ENCODE measurements at regions not wholly inside any gene's neighbourhood (a gene's known extent, or its start where the extent isn't known, plus 50 kb on each side); places are given as distances from the start of the nearest gene placed in this dataset.

GRCh38 chr6:16817594-16817993 lies 56.3 kb upstream of the ATXN1 start:
- TF ChIP-seq, protein P1, sequence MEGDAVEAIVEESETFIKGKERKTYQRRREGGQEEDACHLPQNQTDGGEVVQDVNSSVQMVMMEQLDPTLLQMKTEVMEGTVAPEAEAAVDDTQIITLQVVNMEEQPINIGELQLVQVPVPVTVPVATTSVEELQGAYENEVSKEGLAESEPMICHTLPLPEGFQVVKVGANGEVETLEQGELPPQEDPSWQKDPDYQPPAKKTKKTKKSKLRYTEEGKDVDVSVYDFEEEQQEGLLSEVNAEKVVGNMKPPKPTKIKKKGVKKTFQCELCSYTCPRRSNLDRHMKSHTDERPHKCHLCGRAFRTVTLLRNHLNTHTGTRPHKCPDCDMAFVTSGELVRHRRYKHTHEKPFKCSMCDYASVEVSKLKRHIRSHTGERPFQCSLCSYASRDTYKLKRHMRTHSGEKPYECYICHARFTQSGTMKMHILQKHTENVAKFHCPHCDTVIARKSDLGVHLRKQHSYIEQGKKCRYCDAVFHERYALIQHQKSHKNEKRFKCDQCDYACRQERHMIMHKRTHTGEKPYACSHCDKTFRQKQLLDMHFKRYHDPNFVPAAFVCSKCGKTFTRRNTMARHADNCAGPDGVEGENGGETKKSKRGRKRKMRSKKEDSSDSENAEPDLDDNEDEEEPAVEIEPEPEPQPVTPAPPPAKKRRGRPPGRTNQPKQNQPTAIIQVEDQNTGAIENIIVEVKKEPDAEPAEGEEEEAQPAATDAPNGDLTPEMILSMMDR (IDR thresholded peaks at IDR 0.05 in 4 of 5, conservative IDR thresholded peaks at IDR 0.05 in 1 of 5), result no peak
- no peak for TF ChIP-seq POLR2A (IDR thresholded peaks at IDR 0.05)
- no peaks in the 10 kb centered on the region for H3K36me3 ChIP-seq
- no peak for ATAC-seq

GRCh38 chr6:16816891-16817290 lies 55.6 kb upstream of the ATXN1 start:
- no peak for TF ChIP-seq POLR2A (IDR thresholded peaks at IDR 0.05)
- TF ChIP-seq, protein P1 (IDR thresholded peaks at IDR 0.05 in 4 of 5, conservative IDR thresholded peaks at IDR 0.05 in 1 of 5), result no peak
- DNase-seq (no peak), ATAC-seq (no peak)
- Histone ChIP-seq H3K4me3 (no peak overlapping the region), H3K9me3 (no peaks in the 10 kb centered on the region), H3K27ac (no peak overlapping the region), H3K4me1 (no peaks in the 10 kb centered on the region), H3K36me3 (peaks cover 0 to 3% of the 10 kb centered on the region in 2 donors), H3K27me3 (no peaks in the 10 kb centered on the region)
- intact Hi-C loops (cut with DNase I; ENCODE audit: low total_unique reads), result no loop called here
- in situ Hi-C loops (cut with MboI; ENCODE audit: low sequenced_read_pairs in 4 of 4), result loop anchor here in 1 of 4 donors (25.0 kb wide), 1 partner anchor 145 kb away; no protein-coding TSS in a partner anchor

More at GRCh38 chr6:16817594-16817993, 56.3 kb upstream of the ATXN1 start:
- H3K4me3 ChIP-seq, result no peak overlapping the region
- H3K9me3 ChIP-seq, result no peaks in the 10 kb centered on the region
- DNase-seq, result no peak
- in situ Hi-C loops (cut with MboI; ENCODE audit: low sequenced_read_pairs in 4 of 4), result loop anchor here in 1 of 4 donors (25.0 kb wide), 1 partner anchor 145 kb away; no protein-coding TSS in a partner anchor
- no peaks in the 10 kb centered on the region for H3K27me3 ChIP-seq
- H3K27ac ChIP-seq, result no peak overlapping the region
- H3K4me1 ChIP-seq, result no peaks in the 10 kb centered on the region
- intact Hi-C loops (cut with DNase I; ENCODE audit: low total_unique reads), result no loop called here

GRCh38 chr6:16812993-16813392 lies 51.7 kb upstream of the ATXN1 start:
- H3K4me1 ChIP-seq, result no peaks in the 10 kb centered on the region
- intact Hi-C loops (cut with DNase I; ENCODE audit: low total_unique reads), result no loop called here

DNA sequence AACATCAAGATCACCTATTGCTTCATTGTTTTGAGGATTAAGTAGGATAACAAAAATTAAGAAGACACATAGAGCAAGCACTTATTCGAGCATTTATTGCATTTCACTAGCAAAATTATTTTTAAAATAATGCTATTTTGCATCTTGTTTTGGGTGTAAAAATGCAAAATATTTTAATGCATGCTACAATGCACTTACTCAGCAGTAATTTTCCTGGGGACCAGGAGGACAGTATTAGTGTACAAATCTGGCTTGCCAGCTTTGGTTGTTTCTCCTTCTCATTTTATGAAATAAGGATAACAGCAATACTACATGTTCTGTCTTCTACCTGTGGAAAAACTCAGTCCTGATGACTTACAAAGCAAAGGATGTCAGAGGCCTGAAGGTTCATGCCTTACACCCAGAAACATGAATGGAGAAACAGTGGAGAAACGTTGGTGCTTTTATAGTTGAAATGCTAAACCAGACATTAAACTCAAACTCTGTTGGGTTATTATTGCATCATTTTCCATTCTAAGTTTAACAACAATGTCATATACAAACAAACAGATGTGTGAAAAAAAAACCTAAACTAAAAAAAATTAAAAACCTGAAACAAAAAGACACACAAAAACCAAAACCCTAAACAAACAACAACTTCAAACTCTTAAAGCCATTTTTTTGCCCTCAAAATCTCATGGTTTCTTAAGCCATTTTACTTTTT lies 50.2 kb upstream of the ATXN1 start:
- TF ChIP-seq, protein P1 (IDR thresholded peaks at IDR 0.05 in 4 of 5, conservative IDR thresholded peaks at IDR 0.05 in 1 of 5), result no peak
- no peak for TF ChIP-seq POLR2A (IDR thresholded peaks at IDR 0.05)
- Histone ChIP-seq H3K36me3 (peaks cover 0 to 3% of the 10 kb centered on the region in 2 donors), H3K9me3 (no peaks in the 10 kb centered on the region), H3K4me1 (no peaks in the 10 kb centered on the region), H3K27me3 (no peaks in the 10 kb centered on the region), H3K27ac (no peak overlapping the region), H3K4me3 (no peak overlapping the region)
- in situ Hi-C loops (cut with MboI; ENCODE audit: low sequenced_read_pairs in 4 of 4), result loop anchor here in 1 of 4 donors (25.0 kb wide), 1 partner anchor 151 kb away; no protein-coding TSS in a partner anchor
- ATAC-seq (no peak), DNase-seq (no peak)
- intact Hi-C loops (cut with DNase I; ENCODE audit: low total_unique reads), result no loop called here

More at GRCh38 chr6:16812993-16813392, 51.7 kb upstream of the ATXN1 start:
- TF ChIP-seq, protein P1 (IDR thresholded peaks at IDR 0.05 in 4 of 5, conservative IDR thresholded peaks at IDR 0.05 in 1 of 5), result no peak
- TF ChIP-seq POLR2A (IDR thresholded peaks at IDR 0.05), result no peak
- DNase-seq (no peak), ATAC-seq (no peak)
- H3K27ac ChIP-seq, result no peak overlapping the region
- no peaks in the 10 kb centered on the region for H3K9me3 ChIP-seq
- H3K4me3 ChIP-seq, result no peak overlapping the region
- H3K27me3 ChIP-seq, result no peaks in the 10 kb centered on the region
- H3K36me3 ChIP-seq, result peaks cover 0 to 3% of the 10 kb centered on the region in 2 donors
- in situ Hi-C loops (cut with MboI; ENCODE audit: low sequenced_read_pairs in 4 of 4), result loop anchor here in 1 of 4 donors (25.0 kb wide), 1 partner anchor 149 kb away; no protein-coding TSS in a partner anchor
